Ammon's horn (tissue), 1 donor: ENCODE measurements at regions not wholly inside any gene's neighbourhood (a gene's known extent, or its start where the extent isn't known, plus 50 kb on each side); places are given as distances from the start of the nearest gene placed in this dataset.
A peak's percentile ranks its signal among the peaks of the same experiment; 100 is the strongest.

Experiments used
- DNase-seq: peaks from one replicate; pipeline ENCODE4 v3.0.0-alpha.2; 2016; ENCODE audit warnings: low spot score

DNA sequence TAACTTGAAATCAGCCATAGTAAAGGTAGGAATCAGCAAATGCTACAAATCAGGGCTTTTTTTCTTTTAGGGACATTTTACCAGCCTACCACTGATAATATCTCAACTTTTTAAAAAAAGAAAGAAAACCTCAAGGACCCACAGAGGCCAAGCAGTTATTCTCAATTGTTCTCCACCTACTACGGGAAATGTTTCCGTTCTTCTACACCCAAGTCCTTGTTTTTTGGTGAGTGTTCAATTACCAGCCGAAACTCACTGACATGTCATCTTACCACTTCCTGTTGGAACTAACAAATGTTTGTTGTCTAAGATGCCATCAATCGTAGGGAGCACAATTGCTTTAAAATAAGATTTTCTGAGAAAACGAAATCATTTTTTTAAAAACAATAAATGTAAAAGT, 50.2 kb upstream of the CDK1 start:
- no peak for DNase-seq

DNA sequence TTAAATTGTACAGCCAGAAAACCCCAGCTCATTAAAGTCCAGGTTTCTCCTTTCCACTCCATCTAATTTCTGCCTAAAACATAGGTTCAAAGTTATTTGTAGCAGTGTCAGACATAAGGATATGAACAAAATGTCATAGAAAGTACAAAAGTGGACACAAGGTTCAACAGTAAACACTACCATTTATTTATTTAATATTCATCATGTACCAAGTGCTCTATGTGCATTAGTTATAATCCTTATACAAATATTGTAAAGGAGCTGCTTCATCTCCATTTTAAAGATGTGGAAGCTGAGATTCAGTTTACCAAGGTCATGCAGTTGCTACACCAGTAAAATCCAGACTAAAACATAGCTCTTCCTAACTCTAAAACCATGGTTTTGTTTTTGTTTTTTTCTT, 52.0 kb upstream of the CDK1 start:
- no peak for DNase-seq

DNA sequence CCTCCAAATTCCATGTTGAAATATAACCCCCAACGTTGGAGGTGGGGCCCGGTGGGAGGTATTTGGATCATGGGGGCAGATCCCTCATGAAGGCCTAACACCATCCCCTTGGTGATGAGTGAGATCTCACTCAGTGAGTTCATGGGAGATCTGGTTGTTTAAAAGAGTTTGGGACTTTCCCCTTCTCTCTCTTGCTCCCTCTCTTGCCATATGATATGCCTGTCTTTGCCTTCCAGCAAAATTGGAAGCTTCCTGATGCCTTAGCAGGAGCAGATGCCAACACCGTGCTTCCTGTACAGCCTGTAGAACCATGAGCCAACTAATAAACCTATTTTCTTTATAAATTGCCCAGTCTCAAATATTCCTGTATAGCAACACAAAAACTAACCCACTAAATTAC, 55.7 kb upstream of the CDK1 start:
- DNase-seq, result no peak

DNA sequence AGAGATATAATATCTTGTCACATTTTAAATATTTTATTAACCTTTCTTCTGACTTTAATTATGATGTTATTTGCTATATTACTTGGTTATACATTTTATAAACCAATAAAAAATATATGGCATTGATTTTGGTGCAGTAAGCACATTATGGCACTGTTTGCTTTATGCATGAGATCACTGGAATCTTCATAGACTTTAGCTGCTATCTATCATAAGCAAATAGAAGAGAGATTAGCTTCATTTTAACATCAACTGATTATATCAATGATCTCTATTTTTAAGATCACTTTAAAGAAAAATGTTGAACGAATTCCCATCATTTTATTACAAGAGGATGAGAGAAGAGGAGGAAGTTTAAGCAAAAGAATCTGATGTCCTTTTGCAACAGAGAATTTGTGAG, 58.6 kb upstream of the CDK1 start:
- no peak for DNase-seq

DNA sequence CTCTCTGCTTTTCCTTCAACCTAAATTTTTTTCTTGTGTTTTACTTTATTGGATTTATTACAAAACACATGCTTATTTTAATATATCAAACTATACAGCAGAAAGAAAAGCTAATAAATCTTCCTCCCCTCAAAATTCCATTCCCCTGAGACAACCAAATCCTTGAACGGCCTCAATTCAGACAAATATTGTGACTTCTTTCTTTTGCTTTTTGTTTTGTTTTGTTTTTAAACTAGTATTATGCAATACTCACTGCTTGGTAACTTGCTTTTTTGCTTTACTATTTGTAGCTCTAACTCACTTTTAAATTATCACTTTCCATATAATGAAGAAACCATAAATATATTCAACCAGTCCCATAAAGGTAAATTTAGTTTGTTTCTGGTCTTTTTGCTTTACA, 59.4 kb upstream of the CDK1 start:
- DNase-seq, result no peak

DNA sequence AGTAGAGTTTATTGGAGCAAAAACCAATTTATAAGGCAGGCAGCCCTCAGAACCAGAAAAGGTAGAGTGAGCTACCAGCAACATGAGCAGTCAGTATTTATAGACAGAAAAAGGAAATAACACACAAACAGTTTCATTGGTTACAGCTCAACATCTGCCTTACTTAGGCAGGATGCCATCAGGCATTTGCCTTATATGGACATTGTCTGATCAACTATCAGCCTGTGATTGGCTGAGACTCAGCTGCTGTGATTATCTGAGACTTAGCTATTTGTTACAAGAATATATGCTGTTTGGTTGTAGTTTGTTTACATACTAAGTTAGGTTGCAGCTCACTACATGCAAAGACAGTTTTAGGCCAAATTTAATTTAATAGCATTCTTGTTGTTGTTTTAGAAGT, 60.4 kb upstream of the CDK1 start:
- DNase-seq, result no peak

DNA sequence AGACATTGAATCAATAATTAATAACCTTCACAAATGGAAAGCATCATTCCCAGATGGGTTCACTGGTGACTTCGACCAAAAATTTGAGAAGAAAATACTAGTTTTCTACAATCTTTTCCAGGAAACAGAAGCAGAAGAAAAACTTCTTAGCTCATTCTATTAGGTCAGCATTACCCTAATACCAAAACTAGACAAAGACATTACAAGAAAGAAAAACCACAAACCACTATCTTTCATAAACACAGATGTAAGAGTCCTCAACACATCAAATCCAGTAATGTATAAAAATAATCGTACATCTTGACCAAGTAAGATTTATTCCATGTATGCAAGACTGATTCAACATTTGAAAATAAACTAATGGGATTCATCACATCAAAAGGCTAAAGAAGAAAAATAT, 64.0 kb upstream of the CDK1 start:
- no peak for DNase-seq

DNA sequence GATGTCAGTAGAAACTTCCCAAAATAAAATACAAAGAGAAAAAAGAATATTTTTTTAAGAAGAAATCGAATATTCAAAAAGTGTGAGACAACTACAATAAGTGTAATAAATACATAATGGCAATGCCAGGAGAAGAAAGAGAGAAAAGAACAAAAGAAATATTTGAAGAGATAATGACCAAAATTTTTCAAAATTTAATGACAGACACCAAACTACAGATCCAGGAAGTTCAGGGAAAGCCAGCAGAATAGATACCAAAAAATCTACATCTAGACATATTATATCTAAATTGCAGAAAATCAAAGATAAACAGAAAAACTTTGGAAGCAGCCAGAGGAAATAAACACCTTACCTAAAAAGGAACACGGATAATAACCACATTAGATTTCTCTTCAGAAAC, 66.8 kb upstream of the CDK1 start:
- DNase-seq, result no peak

DNA sequence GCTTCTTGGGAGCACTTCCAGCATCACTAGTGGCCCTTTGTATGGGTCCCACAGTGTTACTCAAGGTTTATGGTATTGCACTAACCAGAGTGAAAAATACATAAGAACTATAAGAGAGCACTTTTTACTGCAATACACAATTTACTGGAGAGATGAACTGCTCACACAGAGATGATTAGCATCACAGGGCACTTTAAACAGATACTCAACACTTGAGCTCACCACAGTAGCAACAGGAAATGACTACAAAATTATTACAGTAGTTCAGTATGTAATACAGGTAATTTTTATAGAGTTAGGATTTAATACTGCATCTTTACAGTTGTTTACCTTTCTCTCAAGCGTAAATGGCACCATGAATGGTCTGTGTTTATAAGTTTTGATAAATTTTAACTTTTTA, 68.2 kb upstream of the CDK1 start:
- no peak for DNase-seq

DNA sequence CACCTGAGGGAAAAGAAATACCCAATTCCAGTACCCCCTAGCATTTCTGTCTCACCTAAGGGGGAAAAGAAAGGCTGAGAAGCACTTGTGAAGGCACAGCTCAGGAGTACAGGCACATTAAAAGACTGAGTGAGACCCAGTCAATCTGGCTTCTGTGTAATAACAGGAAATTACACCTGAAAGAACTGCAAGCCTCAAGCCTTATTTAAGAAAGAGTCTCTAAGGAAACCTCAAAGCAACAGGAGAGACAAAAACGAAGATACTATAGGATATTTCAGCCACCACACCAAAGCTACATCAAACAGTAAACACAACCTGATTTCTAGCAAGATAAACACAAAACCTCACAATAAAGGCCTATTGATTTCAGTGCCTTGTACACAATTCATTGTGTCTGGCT, 69.6 kb upstream of the CDK1 start:
- no peak for DNase-seq

DNA sequence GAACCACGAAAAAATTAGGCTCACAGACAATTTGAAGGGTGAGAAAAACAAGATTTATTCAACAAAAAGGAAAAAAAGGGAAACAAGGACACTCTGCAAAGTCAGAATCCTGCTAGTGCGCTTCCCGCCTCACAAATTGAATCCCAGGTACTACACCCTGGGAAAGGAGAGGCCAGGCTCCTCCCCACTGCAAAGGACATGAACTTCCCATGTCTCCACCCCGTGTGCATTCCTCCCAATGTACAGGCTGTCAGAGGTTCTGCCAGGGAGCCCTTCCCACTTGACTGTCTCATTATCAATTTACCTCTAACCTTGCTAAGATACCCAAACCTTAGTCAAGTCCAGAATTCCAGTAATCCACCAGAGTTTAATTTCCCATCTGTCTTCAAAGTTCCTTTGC, 70.4 kb upstream of the CDK1 start:
- DNase-seq, result no peak

DNA sequence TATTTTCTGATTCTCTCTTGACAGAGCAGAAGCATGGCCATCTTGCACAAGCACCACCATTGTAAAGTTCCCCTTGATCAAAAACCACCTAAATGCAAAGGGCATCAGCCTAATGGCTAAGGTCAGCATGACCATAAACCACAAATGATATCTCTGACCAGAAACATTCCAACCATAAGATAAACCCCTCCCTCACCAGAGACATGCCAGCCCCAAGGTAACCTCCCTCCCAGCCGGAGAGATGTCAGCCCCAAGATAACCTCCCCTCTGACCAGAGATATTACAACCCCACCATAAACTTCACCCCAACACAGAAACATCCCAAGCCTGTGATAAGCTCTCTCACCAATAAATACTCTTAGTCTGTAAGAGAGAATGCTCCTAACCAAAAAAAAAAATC, 72.1 kb upstream of the CDK1 start:
- no peak for DNase-seq

DNA sequence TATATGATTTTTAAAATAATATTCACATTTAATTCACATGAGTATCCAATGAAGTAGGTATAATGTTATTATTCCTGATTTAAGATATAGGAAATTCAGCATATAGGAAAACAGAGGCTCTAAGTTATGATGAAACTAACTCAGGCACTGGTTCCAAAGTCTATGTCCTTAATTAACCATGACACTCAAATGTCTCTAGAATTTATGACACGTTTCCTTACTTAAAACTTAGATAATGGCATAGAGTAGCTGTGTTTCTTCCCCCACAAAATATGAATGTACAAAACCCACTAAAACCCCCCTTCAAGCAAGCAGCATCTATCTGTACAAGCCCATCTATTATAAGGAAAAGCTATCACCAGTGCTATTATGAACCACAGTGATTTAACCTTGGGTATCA, 72.9 kb upstream of the CDK1 start:
- no peak for DNase-seq

DNA sequence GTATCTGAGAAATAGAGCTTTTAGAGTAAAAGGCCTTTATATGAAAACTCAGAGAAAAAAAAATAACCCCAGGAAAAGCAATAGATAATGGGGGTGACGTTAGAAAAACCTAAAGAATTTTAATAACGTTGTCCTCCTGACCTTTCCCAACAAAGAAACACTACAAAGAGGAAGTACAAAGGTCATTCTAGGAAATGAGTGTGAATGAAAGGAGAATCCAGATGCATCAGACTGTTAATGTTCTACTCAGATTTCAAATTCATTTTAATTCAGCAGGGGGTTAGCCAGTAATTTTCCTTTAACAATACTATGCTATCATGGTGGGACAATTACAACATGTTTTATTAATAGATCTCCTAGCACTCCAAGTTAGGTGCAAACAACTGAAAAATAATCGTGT, 73.8 kb upstream of the CDK1 start:
- no peak for DNase-seq

DNA sequence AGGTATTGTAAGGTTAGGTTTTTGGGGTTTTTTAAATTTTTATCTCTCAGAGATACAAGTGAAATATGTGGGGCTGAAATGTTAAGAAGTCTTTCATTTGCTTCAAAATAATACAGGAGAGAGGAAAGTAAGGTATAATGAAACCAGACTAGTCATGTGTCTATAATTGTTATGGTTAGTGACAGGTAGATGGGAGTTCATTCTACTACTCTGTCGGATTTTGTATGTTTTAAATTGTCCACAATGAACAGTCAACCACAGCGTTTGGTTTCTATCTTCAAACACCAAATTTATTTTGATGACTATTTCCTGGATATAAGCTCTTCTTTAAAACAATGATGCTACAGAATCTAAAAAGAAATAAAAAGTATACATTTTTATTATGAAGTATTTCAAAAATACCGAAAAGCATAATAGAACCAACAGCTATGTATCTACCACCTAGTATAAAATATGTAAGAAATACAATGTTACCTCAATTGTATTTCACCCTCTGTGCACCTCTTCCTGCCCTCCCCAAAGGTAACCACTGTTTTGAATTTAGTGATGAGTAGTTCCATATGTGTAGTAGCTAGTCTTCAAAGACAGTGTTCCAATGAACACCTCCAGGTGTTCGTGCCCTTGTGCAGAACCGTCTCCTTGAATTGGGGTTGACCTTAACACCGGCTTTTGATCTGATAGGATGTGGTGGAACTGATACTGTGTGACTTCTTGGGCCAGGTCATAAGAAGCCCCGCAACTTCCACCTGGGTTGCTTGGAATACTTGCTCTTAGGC, 74.8 kb upstream of the CDK1 start:
- DNase-seq, result no peak

DNA sequence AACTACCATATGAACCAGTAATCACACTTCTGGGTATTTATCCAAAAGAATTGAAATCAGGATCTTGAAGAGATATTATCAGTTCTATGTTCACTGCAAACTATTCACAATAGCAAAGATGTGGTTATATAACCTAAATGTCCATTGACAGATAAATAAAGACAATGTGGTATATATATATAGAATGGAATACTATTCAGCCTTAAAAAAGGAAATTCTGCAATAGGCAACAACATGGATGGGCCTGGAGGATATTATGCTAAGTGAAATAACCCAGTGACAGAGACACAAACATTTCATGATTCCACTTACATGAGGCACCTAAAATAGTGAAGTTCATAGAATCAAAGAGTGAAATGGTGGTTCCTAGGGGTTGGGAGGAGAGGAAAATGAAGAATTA, 90.6 kb upstream of the CDK1 start:
- DNase-seq, result no peak

DNA sequence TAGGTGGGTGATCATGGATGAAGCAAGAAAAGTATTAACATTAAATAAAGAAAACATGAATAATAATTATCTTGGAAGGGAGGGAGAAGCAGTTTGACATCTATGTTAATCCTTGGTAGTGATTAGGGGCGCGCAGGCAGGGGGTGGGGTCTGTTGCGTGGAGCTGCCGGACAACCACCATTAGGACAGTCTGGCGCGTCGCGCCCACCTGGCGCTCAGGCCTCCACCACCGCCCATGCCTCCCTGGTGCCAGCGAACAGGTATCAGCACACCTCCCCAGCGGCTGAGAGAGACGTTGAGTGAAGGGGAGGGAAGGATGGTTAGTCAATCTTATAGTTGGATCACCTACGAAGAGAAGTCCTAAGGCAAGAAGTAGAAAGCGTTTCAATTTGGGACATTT, 94.2 kb upstream of the CDK1 start:
- no peak for DNase-seq

DNA sequence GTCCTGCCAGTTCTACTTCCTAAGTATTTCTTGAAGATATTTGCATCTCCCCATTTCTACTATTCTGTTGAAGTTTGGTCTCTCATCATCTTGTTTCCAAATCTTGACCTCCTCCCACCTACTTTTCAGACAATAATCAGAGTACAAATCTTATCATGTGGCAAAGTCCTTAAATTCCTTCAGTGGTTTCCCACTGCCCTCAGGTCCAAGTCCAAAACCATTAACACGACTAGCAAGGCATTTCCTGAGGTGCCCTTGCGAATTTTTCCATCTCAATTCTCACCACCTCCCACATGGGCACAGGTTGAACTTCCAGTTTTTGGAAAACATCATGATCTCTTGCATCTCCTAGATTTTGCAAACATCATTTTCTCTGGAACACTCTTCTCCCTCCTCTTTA, 97.2 kb upstream of the CDK1 start:
- DNase-seq, result no peak

DNA sequence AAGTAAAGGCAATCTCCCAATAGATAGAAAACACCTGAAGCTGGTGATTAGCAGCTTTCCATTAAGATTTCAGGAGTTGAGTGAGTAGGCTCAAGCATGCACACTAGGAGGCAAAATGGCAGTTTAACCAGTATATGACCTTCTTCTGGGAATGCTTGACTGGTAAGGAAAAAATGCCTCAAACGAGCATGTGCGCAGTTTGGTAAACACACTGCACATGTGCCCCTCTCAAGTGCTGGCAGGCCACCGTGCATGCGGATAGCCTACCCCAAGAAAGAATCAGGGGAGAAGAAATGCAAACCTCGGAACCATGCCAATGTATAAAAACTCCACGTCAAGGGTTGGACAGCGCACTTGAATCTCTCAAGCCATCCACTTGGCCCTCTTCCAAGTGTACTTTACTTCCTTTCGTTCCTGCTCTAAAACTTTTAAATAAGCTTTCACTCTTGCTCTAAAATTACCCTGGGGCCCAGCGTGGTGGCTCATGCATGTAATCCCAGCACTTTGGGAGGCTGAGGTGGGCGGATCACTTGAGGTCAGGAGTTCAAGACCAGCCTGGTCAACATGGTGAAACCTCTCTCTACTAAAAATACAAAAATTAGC, 98.8 kb upstream of the CDK1 start:
- DNase-seq, result no peak

DNA sequence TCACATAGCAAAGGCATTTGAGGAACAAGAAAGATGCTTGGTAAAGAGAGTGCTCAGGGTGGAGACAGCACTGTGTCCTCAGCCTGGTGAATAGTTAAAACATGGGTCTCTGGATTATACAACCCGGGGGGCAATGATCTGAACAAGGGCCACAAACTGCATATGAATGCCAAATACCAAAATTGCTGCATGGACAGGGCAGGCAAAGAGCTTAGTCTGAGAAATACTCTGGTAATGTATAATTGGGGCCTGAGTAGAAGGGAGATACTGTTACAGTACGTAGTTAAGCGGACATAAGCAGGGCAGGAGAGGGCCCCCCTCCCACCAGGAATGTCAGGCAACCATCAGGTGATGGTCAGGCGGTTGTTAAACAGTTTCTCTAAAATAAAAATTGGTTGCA, 99.3 kb upstream of the CDK1 start:
- DNase-seq, result no peak

DNA sequence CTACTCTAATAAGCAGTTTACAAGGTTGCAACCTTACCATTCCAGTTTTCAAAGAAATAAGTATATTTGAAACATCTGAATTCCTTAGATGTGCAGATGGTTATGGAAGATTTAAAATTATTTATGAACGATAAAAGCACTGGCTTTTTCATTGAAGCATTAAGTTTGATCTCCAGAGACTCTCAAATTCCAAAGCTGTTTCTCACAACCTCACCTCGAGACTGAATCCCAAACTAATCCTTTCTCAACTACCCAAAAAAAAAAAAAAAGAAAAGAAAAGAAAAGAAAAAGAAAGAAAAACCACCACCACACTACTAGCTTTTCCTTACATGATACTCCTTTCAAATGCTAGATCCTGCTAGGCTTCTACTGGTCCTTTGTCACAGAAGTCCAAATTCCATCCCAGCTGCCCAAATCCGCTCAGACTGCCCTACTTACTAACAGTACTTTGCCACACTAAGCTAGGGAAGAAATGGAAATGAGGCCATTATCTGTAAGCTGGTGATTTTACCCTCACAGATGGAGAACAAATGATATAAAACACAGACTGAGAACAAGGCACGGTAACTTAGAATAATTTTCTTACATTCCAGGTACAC, 100.6 kb upstream of the CDK1 start:
- peak; percentile 10 for DNase-seq

DNA sequence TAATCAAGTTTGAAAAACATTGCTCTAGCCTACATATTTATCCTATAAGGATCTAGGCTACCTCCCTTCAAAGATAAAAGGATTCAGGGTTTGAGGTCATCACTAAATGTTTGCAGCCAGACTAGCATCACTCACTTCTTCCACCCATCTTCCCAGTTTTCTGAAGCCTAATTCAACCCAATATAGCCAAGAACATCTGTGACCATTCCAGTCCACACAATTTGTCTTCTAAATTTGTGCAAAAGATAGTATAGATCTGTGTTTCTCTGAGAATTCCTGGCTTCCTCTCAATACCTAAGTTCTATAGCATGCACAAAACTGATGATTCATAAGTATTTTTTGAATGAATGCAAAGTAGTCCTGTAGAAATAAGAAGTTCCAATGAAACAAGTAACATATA, 103.0 kb upstream of the CDK1 start:
- DNase-seq, result no peak

DNA sequence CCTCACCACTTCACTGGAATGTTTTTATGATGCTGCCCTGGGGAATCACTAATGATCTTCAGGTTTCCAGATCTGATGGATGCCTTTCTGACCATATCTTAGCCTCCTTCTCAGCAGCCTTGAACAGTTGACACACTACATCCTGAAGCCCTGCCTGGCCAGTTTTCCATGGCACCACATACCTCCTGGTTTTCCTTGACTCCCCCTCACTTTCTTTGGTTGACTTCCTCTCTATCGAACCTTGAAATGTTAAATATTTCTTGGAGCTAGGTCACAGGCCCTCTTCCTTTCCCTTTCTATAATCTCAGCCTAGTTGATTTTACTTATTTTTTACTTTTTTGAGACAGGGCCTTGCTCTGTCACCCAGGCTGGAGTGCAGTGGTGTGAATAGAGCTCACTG, 108.8 kb upstream of the CDK1 start:
- no peak for DNase-seq

DNA sequence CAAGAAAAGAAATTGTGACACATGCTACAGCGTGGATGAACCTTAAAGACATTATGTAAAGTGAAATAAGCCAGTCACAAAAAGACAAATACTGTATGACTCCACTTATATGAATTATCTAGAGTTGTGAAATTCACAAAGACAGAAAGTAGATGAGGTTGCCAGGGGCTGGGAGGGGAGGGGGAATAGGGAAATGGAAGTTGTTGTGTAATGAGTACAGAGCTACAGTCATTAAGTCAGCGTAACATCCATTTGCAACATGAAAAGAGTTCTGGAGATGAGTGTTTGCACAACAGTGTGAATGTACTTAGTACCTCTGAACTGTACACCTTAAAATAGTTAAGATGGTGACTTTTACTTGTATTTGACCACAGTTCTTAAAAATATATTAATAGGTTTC, 112.1 kb upstream of the CDK1 start:
- DNase-seq, result no peak
